B cell (primary cell): ENCODE measurements at regions not wholly inside any gene's neighbourhood (a gene's known extent, or its start where the extent isn't known, plus 50 kb on each side); places are given as distances from the start of the nearest gene placed in this dataset.

Experiments used
- ATAC-seq: fragments of 200-7000 bp; cut with Tn5 transposase; one replicate; pipeline ENCODE4 v1.10.0; 2021; ENCODE audit warnings: low read depth, mild to moderate bottlenecking, moderate number of reproducible peaks, moderate library complexity
- CTCF ChIA-PET: fragments of 350-600 bp; sonication (Branson Sonifier 250); formaldehyde crosslinking; loops from one replicate; lab custom pipeline; 2021; ENCODE audit warnings: antibody characterized with exemption, inconsistent platforms; lab: Charles Lee
- POLR2A ChIA-PET: fragments of 350-600 bp; sonication (Branson Sonifier 250); formaldehyde crosslinking; loops from one replicate; lab custom pipeline; 2021; ENCODE audit warnings: antibody characterized with exemption; lab: Charles Lee
- DNase-seq: peaks from one replicate; pipeline ENCODE4 v3.0.0; 2013
- H2AFZ ChIP-seq: 2 replicates; pipeline ENCODE4 v1.6.1; 2012; ENCODE audit warnings: mild to moderate bottlenecking, low read depth, low read length; ENCODE audit not compliant: insufficient read depth, poor library complexity, severe bottlenecking
- H3K27ac ChIP-seq, 2 donors: 1 replicate in 1 of 2; 2 replicates in 1 of 2; pipeline ENCODE4 v1.5.1; 2012 to 2013; ENCODE audit warnings: low read length in 2 of 2, mild to moderate bottlenecking in 2 of 2, moderate library complexity in 1 of 2
- H3K27me3 ChIP-seq, 4 experiments: fragments of 200-600 bp in 1 of 4; sonication (generic) in 1 of 4; replicated peaks in 1 of 4; 1 replicate in 2 of 4; 2 replicates in 2 of 4; pipeline versions ENCODE4 v1.6.1 to v1.7.0; 2013 to 2016; ENCODE audit warnings: low read length in 3 of 4, mild to moderate bottlenecking in 2 of 4, mixed read lengths in 1 of 4, moderate library complexity in 1 of 4; ENCODE audit not compliant: insufficient read depth in 4 of 4, control insufficient read depth in 3 of 4; ENCODE audit errors: control extremely low read depth in 1 of 4
- H3K36me3 ChIP-seq, 2 experiments: replicated peaks in 1 of 2; 1 replicate in 1 of 2; 2 replicates in 1 of 2; pipeline versions ENCODE4 v1.6.1 to v1.7.1; 2013; ENCODE audit warnings: low read length in 1 of 2; ENCODE audit not compliant: insufficient read depth in 2 of 2, control insufficient read depth in 1 of 2; ENCODE audit errors: control extremely low read depth in 1 of 2, extremely low read depth in 1 of 2
- H3K4me1 ChIP-seq, 2 donors: fragments of 200-600 bp in 1 of 2; sonication (generic) in 1 of 2; 1 replicate in 1 of 2; 2 replicates in 1 of 2; pipeline versions ENCODE4 v1.5.1 to v1.6.1; 2013 to 2017; ENCODE audit warnings: low read length in 2 of 2; ENCODE audit not compliant: control insufficient read depth in 2 of 2, insufficient read depth in 2 of 2
- H3K4me2 ChIP-seq: replicated peaks from 2 replicates; pipeline ENCODE3; 2012; ENCODE audit warnings: mild to moderate bottlenecking, low read depth, low read length; ENCODE audit not compliant: poor library complexity, severe bottlenecking
- H3K4me3 ChIP-seq, 5 experiments: fragments of 200-600 bp in 1 of 5; sonication (generic) in 1 of 5; 1 replicate in 3 of 5; 2 replicates in 2 of 5; pipeline versions ENCODE4 v1.5.1 to v1.7.0; 2011 to 2016; ENCODE audit warnings: low read length in 4 of 5, mild to moderate bottlenecking in 4 of 5, low read depth in 2 of 5, control low read depth in 1 of 5, moderate library complexity in 1 of 5; ENCODE audit not compliant: insufficient read depth in 1 of 5; ENCODE audit errors: control extremely low read depth in 1 of 5, extremely low read depth in 1 of 5
- H3K79me2 ChIP-seq: fragments of 200-600 bp; sonication (generic); one replicate; pipeline ENCODE4 v1.6.0; 2016; ENCODE audit warnings: low read length; ENCODE audit not compliant: control insufficient read depth, insufficient read depth
- H3K9ac ChIP-seq: fragments of 200-600 bp; sonication (generic); 2 replicates; pipeline ENCODE4 v1.6.1; 2017; ENCODE audit warnings: mild to moderate bottlenecking, low read length, moderate library complexity
- H3K9me3 ChIP-seq, 3 donors: one replicate each; pipeline versions ENCODE4 v1.6.1 to v1.7.1; 2013; ENCODE audit warnings: low read length in 2 of 3; ENCODE audit not compliant: control insufficient read depth in 2 of 3, insufficient read depth in 1 of 3; ENCODE audit errors: control extremely low read depth in 1 of 3
- H4K20me1 ChIP-seq: 2 replicates; pipeline ENCODE4 v1.6.0; 2012; ENCODE audit warnings: mild to moderate bottlenecking, low read length; ENCODE audit not compliant: insufficient read depth, control insufficient read depth, poor library complexity, severe bottlenecking
- H3K27ac Mint-ChIP-seq: one replicate; pipeline ENCODE4 v1.8.0; 2021; ENCODE audit warnings: mixed read lengths
- H3K27me3 Mint-ChIP-seq: one replicate; pipeline ENCODE4 v1.8.0; 2021; ENCODE audit warnings: mixed read lengths
- H3K4me1 Mint-ChIP-seq: one replicate; pipeline ENCODE4 v1.8.0; 2021; ENCODE audit warnings: mixed read lengths
- H3K4me3 Mint-ChIP-seq: one replicate; pipeline ENCODE4 v1.8.0; 2021; ENCODE audit warnings: mixed read lengths
- H3K9me3 Mint-ChIP-seq: one replicate; pipeline ENCODE4 v1.8.0; 2022; ENCODE audit warnings: mixed read lengths; ENCODE audit not compliant: insufficient read depth
- CTCF ChIP-seq: fragments of 200-600 bp; IDR thresholded peaks from one replicate; pipeline ENCODE4 v1.8.0; 2022; ENCODE audit warnings: antibody characterized with exemption, mild to moderate bottlenecking
- EZH2 ChIP-seq: IDR thresholded peaks from 2 replicates; pipeline ENCODE4 v1.6.1; 2012; ENCODE audit warnings: borderline replicate concordance, low read depth, mild to moderate bottlenecking, moderate library complexity, low read length; ENCODE audit not compliant: insufficient read depth, poor library complexity, severe bottlenecking
- WGBS: methylation state at CpG from one replicate; pipeline ENCODE4 v1.1.5; 2013; ENCODE audit warnings: missing lambda C conversion rate; ENCODE audit not compliant: insufficient coverage; 5-methylcytosine and 5-hydroxymethylcytosine counted together
- intact Hi-C: fragments of 100-400 bp; cut with micrococcal nuclease; formaldehyde crosslinking; loops from one replicate; pipeline ENCODE4 v1.10.0; 2022

- Mint-ChIP-seq H3K4me3 (no peak overlapping the region), H3K27ac (no peak overlapping the region), H3K9me3 (no peaks in the 10 kb centered on the region), H3K4me1 (peaks cover 1% of the 10 kb centered on the region), H3K27me3 (peaks cover 9% of the 10 kb centered on the region)
- Histone ChIP-seq H3K4me1 (no peaks in the 10 kb centered on the region), H3K27me3 (no peaks in the 10 kb centered on the region), H3K27ac (no peak overlapping the region), H3K36me3 (no peaks in the 10 kb centered on the region), H3K9me3 (no peaks in the 10 kb centered on the region), H2AFZ (no peak overlapping the region), H4K20me1 (no peaks in the 10 kb centered on the region), H3K79me2 (no peaks in the 10 kb centered on the region), H3K4me3 (no peak overlapping the region), H3K4me2 (no peak overlapping the region), H3K9ac (no peak overlapping the region)
- TF ChIP-seq CTCF (no peak), EZH2 (no peak)
- no peak for ATAC-seq
- CTCF ChIA-PET, result interaction anchor here (0.7 to 1.4 kb wide), 5 partner anchors 119 to 1066 kb away, joined by 3 read pairs; no protein-coding TSS in a partner anchor
- WGBS, result 74% methylated on average over 19 of the region's 22 CpGs
- intact Hi-C loops, result loop anchor here (10.0 kb wide), 1 partner anchor 1828 kb away; no protein-coding TSS in a partner anchor
- POLR2A ChIA-PET, result no interaction called here
- peak; percentile 5 for DNase-seq
Measured at GRCh38 chr11:32172848-32173834, 82.3 kb downstream of the RCN1 start.

GRCh38 chr11:32173977-32174376 is 83.1 kb downstream of the RCN1 start:
- H3K9ac ChIP-seq, result no peak overlapping the region
- CTCF ChIA-PET, result interaction anchor here (0.7 to 1.4 kb wide), 4 partner anchors 119 to 1067 kb away, joined by 3 read pairs; no protein-coding TSS in a partner anchor
- H3K9me3 ChIP-seq, result no peaks in the 10 kb centered on the region
- Mint-ChIP-seq H3K27me3 (peaks cover 13% of the 10 kb centered on the region), H3K9me3 (no peaks in the 10 kb centered on the region), H3K27ac (no peak overlapping the region), H3K4me3 (no peak overlapping the region), H3K4me1 (peaks cover 1% of the 10 kb centered on the region)
- intact Hi-C loops, result loop anchor here (10.0 kb wide), 1 partner anchor 1829 kb away; no protein-coding TSS in a partner anchor
- H3K27me3 ChIP-seq, result no peaks in the 10 kb centered on the region
- H4K20me1 ChIP-seq, result no peaks in the 10 kb centered on the region
- no peak for ATAC-seq
- H3K4me1 ChIP-seq, result no peaks in the 10 kb centered on the region
- H3K36me3 ChIP-seq, result no peaks in the 10 kb centered on the region
- POLR2A ChIA-PET, result no interaction called here
- no peak overlapping the region for H3K4me2 ChIP-seq
- H3K79me2 ChIP-seq, result no peaks in the 10 kb centered on the region
- TF ChIP-seq EZH2 (no peak), CTCF (no peak)
- no peak overlapping the region for H3K4me3 ChIP-seq
- H3K27ac ChIP-seq, result no peak overlapping the region
- no peak overlapping the region for H2AFZ ChIP-seq
- no peak for DNase-seq
